Mammary epithelial cell (primary cell): ENCODE measurements at regions not wholly inside any gene's neighbourhood (a gene's known extent, or its start where the extent isn't known, plus 50 kb on each side); places are given as distances from the start of the nearest gene placed in this dataset.

Source experiments
- EZH2 ChIP-seq: IDR thresholded peaks from 2 replicates; pipeline ENCODE4 v1.6.1; 2012; ENCODE audit warnings: low read length, inconsistent platforms, borderline replicate concordance
- TF ChIP-seq, protein P1 (sequence below), 2 donors: IDR thresholded peaks in 1 of 2; conservative IDR thresholded peaks in 1 of 2; 2 replicates each; pipeline ENCODE4 v1.5.1; 2011 to 2012; ENCODE audit warnings: inconsistent platforms in 2 of 2, low read length in 2 of 2, mild to moderate bottlenecking in 2 of 2, control low read depth in 1 of 2, low read depth in 1 of 2; ENCODE audit not compliant: insufficient read depth in 1 of 2; ENCODE audit errors: extremely low read depth in 1 of 2

DNA sequence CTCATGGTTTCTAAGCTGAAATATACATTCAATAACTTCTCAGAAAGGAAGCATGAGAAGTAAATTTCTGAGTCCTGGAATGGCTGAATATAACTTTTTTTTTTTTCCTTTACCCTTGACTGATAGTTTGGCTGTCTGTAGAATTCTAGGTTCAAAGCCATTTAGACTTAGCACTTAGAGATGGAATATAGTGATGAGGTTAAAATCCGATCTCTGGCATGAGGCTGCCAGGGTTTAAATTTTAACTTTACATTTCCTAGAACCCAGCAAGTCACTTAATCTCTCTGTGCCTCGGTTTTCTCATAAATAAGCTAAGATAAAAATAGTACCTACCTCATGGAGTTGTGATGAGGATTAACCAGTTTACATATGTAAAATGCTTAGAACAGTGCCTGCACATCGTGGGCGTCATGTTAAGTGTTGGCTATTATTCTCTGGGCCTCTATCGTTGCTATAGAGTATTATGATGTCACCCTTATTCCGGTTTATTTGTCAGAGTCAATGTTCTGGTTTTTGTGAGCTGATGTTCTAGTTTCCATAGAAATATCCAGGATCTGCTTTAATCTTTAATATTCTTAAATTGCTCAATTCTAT is 199.8 kb upstream of the TLE3 start:
- TF ChIP-seq, protein P1, sequence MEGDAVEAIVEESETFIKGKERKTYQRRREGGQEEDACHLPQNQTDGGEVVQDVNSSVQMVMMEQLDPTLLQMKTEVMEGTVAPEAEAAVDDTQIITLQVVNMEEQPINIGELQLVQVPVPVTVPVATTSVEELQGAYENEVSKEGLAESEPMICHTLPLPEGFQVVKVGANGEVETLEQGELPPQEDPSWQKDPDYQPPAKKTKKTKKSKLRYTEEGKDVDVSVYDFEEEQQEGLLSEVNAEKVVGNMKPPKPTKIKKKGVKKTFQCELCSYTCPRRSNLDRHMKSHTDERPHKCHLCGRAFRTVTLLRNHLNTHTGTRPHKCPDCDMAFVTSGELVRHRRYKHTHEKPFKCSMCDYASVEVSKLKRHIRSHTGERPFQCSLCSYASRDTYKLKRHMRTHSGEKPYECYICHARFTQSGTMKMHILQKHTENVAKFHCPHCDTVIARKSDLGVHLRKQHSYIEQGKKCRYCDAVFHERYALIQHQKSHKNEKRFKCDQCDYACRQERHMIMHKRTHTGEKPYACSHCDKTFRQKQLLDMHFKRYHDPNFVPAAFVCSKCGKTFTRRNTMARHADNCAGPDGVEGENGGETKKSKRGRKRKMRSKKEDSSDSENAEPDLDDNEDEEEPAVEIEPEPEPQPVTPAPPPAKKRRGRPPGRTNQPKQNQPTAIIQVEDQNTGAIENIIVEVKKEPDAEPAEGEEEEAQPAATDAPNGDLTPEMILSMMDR (conservative IDR thresholded peaks at IDR 0.05 in 1 of 2, IDR thresholded peaks at IDR 0.05 in 1 of 2; ENCODE audit: extremely low read depth in 1 of 2, insufficient read depth in 1 of 2, low read depth in 1 of 2, low read length in 2 of 2), result no peak
- TF ChIP-seq EZH2, result no peak
